GM23338 (cell line): ENCODE measurements at regions not wholly inside any gene's neighbourhood (a gene's known extent, or its start where the extent isn't known, plus 50 kb on each side); places are given as distances from the start of the nearest gene placed in this dataset.

Experiments
- CREB1 ChIP-seq: fragments of 250-450 bp; sonication (Bioruptor Pico); IDR thresholded peaks from 2 replicates; pipeline ENCODE4 v1.5.0; 2020; ENCODE audit warnings: low read depth, mild to moderate bottlenecking, moderate library complexity
- CTCF ChIP-seq, 2 experiments: fragments of 200-600 bp in 1 of 2; sonication (generic) in 1 of 2; conservative IDR thresholded peaks; 2 replicates each; pipeline versions ENCODE4 v1.5.1 to v1.6.1; 2016 to 2017; ENCODE audit warnings: antibody characterized with exemption in 2 of 2, low read depth in 2 of 2, mild to moderate bottlenecking in 2 of 2, moderate library complexity in 1 of 2
- EZH2 ChIP-seq: fragments of 200-600 bp; sonication (generic); IDR thresholded peaks from one replicate; pipeline ENCODE4 v1.8.0; 2017; ENCODE audit warnings: antibody characterized with exemption, mild to moderate bottlenecking, low read depth; ENCODE audit not compliant: unreplicated experiment
- EZH2phosphoT487 ChIP-seq: fragments of 200-600 bp; sonication (generic); IDR thresholded peaks from one replicate; pipeline ENCODE4 v1.8.1; 2018; ENCODE audit warnings: antibody characterized with exemption; ENCODE audit not compliant: unreplicated experiment
- JUNB ChIP-seq: IDR thresholded peaks from one replicate; pipeline ENCODE4 v1.6.1; 2016; ENCODE audit warnings: antibody characterized with exemption; ENCODE audit not compliant: unreplicated experiment
- NANOG ChIP-seq: IDR thresholded peaks from 2 replicates; pipeline ENCODE4 v1.6.1; 2016; ENCODE audit warnings: antibody characterized with exemption, borderline replicate concordance
- POLR2AphosphoS5 ChIP-seq: IDR thresholded peaks from 2 replicates; pipeline ENCODE4 v1.6.1; 2016; ENCODE audit warnings: antibody characterized with exemption, low read depth
- REST ChIP-seq: IDR thresholded peaks from one replicate; pipeline ENCODE4 v1.6.1; 2018; ENCODE audit warnings: antibody characterized with exemption; ENCODE audit not compliant: unreplicated experiment
- ZNF114 ChIP-seq: fragments of 250-450 bp; sonication (Bioruptor Pico); IDR thresholded peaks from 2 replicates; pipeline ENCODE4 v1.5.0; 2020; ENCODE audit warnings: mild to moderate bottlenecking, moderate library complexity
- ZNF331 ChIP-seq: fragments of 250-450 bp; sonication (Bioruptor Pico); IDR thresholded peaks from 2 replicates; pipeline ENCODE4 v1.5.0; 2020; ENCODE audit warnings: low read depth, mild to moderate bottlenecking, moderate library complexity
- TF ChIP-seq, protein P1 (sequence below): IDR thresholded peaks from 2 replicates; pipeline ENCODE4 v1.6.1; 2016; ENCODE audit warnings: antibody characterized with exemption
- TF ChIP-seq, protein P2 (sequence below): fragments of 250-450 bp; sonication (Bioruptor Pico); IDR thresholded peaks from 2 replicates; pipeline ENCODE4 v1.5.0; 2020; ENCODE audit warnings: mild to moderate bottlenecking, moderate library complexity

- TF ChIP-seq CTCF (conservative IDR thresholded peaks at IDR 0.05; ENCODE audit: low read depth in 2 of 2) = no peak
- no peak for TF ChIP-seq EZH2phosphoT487
- TF ChIP-seq EZH2 = no peak
- no peak for TF ChIP-seq POLR2AphosphoS5
- no peak for TF ChIP-seq CREB1 (CRISPR knock-in tag)
- no peak for TF ChIP-seq NANOG
- no peak for TF ChIP-seq ZNF331 (CRISPR knock-in tag)
- no peak for TF ChIP-seq ZNF114
- TF ChIP-seq, protein P1, sequence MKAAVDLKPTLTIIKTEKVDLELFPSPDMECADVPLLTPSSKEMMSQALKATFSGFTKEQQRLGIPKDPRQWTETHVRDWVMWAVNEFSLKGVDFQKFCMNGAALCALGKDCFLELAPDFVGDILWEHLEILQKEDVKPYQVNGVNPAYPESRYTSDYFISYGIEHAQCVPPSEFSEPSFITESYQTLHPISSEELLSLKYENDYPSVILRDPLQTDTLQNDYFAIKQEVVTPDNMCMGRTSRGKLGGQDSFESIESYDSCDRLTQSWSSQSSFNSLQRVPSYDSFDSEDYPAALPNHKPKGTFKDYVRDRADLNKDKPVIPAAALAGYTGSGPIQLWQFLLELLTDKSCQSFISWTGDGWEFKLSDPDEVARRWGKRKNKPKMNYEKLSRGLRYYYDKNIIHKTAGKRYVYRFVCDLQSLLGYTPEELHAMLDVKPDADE = no peak
- TF ChIP-seq REST = no peak
- no peak for TF ChIP-seq JUNB
- TF ChIP-seq, protein P2, sequence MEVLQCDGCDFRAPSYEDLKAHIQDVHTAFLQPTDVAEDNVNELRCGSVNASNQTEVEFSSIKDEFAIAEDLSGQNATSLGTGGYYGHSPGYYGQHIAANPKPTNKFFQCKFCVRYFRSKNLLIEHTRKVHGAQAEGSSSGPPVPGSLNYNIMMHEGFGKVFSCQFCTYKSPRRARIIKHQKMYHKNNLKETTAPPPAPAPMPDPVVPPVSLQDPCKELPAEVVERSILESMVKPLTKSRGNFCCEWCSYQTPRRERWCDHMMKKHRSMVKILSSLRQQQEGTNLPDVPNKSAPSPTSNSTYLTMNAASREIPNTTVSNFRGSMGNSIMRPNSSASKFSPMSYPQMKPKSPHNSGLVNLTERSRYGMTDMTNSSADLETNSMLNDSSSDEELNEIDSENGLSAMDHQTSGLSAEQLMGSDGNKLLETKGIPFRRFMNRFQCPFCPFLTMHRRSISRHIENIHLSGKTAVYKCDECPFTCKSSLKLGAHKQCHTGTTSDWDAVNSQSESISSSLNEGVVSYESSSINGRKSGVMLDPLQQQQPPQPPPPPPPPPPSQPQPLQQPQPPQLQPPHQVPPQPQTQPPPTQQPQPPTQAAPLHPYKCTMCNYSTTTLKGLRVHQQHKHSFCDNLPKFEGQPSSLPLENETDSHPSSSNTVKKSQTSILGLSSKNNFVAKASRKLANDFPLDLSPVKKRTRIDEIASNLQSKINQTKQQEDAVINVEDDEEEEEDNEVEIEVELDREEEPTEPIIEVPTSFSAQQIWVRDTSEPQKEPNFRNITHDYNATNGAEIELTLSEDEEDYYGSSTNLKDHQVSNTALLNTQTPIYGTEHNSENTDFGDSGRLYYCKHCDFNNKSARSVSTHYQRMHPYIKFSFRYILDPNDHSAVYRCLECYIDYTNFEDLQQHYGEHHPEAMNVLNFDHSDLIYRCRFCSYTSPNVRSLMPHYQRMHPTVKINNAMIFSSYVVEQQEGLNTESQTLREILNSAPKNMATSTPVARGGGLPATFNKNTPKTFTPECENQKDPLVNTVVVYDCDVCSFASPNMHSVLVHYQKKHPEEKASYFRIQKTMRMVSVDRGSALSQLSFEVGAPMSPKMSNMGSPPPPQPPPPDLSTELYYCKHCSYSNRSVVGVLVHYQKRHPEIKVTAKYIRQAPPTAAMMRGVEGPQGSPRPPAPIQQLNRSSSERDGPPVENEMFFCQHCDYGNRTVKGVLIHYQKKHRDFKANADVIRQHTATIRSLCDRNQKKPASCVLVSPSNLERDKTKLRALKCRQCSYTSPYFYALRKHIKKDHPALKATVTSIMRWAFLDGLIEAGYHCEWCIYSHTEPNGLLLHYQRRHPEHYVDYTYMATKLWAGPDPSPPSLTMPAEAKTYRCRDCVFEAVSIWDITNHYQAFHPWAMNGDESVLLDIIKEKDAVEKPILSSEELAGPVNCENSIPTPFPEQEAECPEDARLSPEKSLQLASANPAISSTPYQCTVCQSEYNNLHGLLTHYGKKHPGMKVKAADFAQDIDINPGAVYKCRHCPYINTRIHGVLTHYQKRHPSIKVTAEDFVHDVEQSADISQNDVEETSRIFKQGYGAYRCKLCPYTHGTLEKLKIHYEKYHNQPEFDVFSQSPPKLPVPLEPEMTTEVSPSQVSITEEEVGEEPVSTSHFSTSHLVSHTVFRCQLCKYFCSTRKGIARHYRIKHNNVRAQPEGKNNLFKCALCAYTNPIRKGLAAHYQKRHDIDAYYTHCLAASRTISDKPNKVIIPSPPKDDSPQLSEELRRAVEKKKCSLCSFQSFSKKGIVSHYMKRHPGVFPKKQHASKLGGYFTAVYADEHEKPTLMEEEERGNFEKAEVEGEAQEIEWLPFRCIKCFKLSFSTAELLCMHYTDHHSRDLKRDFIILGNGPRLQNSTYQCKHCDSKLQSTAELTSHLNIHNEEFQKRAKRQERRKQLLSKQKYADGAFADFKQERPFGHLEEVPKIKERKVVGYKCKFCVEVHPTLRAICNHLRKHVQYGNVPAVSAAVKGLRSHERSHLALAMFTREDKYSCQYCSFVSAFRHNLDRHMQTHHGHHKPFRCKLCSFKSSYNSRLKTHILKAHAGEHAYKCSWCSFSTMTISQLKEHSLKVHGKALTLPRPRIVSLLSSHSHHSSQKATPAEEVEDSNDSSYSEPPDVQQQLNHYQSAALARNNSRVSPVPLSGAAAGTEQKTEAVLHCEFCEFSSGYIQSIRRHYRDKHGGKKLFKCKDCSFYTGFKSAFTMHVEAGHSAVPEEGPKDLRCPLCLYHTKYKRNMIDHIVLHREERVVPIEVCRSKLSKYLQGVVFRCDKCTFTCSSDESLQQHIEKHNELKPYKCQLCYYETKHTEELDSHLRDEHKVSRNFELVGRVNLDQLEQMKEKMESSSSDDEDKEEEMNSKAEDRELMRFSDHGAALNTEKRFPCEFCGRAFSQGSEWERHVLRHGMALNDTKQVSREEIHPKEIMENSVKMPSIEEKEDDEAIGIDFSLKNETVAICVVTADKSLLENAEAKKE (CRISPR knock-in tag) = no peak
Measured at GRCh38 chr3:42345811-42346210, 64.6 kb downstream of the LYZL4 start.
